HG03457 (cell line): ENCODE measurements at regions not wholly inside any gene's neighbourhood (a gene's known extent, or its start where the extent isn't known, plus 50 kb on each side); places are given as distances from the start of the nearest gene placed in this dataset.

Source experiments
- ATAC-seq: cut with Tn5 transposase; IDR thresholded peaks from one replicate; pipeline ENCODE4 v1.9.1; 2021; ENCODE audit warnings: moderate number of reproducible peaks; ENCODE audit not compliant: unreplicated experiment

DNA sequence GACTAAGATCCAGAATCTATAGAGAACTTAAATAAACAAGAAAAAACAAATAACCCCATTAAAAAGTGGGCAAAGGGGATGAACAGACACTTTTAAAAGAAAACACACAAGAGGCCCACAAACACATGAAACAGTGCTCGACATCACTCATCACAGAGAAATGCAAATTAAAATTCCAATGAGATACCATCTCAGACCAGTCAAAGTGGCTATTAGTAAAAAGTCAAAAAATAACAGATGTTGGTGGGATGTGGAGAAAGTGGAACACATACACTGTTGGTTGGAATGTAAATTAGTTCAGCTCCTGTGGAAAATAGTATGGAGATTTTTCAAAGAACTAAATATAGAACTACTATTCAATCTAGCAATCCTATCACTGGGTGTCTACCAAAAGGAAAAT is 143.1 kb downstream of the IFI44 start:
- ATAC-seq: no peak

GRCh38 chr1:78797108-78797781 is 147.6 kb downstream of the IFI44 start:
- no peak for ATAC-seq

DNA sequence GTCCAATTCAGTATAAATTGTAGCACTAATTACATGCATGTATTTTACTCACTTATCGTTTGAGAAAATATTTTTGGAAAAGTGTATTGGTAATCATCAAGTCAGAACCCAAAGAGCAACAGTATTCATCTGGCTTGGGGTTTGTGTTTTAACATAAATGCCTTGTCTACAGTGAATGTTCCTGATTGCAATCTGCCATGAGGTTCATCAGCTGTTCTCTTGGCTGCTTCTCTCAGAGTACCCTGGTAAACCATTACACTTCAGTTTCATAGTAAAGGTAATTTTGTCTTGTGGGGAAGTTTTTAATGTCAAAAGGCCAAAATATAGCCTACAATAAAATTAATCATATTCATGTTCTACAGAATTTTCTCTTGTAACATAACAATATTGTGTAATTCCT is 150.3 kb downstream of the IFI44 start:
- no peak for ATAC-seq

DNA sequence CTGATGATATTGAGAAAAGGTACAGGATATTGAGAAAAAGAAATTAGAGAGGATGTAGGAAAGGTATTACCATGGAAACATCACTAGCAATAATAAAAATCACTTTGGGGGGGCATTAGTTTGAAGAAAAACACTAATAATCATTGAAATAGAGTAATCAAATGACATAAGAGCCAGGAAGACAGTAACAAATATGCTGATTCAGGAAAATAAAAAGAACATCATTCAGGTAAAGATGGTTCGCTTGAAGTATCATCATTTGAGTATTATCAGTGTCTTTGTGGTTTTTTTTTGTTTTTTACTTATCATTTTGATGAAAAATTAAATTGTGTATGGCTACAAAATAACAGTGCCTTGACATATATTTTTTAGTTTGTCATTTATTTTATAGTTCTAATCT is 164.5 kb downstream of the IFI44 start:
- no peak for ATAC-seq

- ATAC-seq: no peak
Observed at GRCh38 chr1:78825561-78825960, 175.9 kb downstream of the IFI44 start.

DNA sequence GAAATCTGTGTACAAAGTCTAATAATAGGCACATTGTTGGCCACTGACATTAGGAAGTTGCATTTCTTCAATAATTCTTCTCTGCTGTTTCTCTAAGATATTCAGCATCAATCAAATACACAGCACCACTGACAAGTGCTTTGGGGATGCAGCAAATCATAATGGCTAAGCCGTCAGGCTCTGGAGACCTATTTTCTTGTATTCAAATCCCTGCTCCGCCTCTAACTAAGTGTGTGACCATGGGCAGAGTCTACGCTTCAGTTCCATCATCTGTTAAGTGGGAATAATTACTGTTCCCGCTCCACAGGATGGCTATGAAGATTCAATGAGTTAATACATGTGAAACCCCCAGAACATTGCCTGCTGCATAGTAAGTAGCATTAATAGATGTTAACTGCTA is 176.9 kb downstream of the ADGRL4 start:
- no peak for ATAC-seq

- no peak for ATAC-seq
Observed at GRCh38 chr1:78830321-78830720, 176.2 kb downstream of the ADGRL4 start.

- no peak for ATAC-seq
Observed at GRCh38 chr1:78831731-78832360, 174.7 kb downstream of the ADGRL4 start.

GRCh38 chr1:78833491-78833890 is 173.0 kb downstream of the ADGRL4 start:
- no peak for ATAC-seq

DNA sequence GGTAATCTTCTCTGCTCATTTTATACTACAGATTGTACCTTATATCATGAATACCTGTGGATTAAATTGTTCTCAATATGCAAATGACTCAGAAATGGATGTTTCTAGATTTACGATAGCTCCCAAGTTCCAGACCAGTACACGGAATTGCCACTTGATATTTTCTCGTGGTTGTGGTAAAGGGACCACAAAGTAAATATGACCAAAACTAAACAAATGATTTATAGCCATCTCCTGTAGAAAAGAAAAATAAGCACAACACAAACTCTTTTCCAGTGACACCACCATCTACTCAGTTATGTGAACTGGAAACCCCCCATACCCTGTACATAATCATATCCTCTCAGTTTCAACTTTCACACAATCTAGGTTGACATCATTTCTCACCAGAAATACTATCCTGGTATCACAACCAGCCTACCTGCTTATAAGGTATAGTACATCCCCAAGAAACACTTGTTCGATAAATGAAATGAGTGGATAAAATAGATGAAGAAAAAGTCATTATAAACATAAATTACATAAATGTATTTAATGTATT is 172.3 kb downstream of the ADGRL4 start:
- ATAC-seq: peak; percentile 75

- ATAC-seq: no peak
Observed at GRCh38 chr1:78836726-78837125, 169.8 kb downstream of the ADGRL4 start.

DNA sequence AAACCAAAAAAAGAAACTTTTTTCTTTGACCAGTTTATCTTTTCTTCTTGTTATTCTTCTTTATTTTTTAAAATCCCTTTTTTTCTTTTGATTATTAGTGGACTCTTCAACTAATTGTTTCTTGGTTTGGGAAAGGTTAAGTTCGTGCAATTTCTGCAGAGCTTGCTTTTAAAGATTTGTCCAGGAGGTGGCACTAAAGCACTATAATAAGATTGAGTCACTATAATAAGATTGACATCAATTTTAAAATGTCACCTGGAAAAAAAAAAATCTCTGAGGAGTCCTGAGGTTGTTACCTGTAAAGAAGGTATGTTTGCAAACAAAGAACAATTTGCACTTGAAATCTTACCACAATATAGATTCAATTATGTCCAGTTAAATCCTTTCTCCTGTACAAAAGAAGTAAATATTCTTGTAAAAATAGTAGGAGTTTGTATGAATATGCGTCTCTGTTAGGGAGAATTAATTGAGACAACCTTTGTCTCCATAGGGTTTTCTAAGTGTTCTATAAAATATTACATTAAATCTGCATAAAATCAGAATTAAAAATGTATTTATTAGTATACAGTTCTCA is 166.7 kb downstream of the ADGRL4 start:
- ATAC-seq: no peak
